ENCODE measurements at regions not wholly inside any gene's neighbourhood (a gene's known extent, or its start where the extent isn't known, plus 50 kb on each side); places are given as distances from the start of the nearest gene placed in this dataset.
"Not testable (repeated sequence)": the region's sequence is repeated elsewhere in the genome, so short reads cannot be mapped to it uniquely, and the experiment has no call there.

GRCh38 chrX:112935029-112935428 is 94.4 kb upstream of the AMOT start:
- DNase-seq (ENCODE audit: low read depth in 2 of 2): no peak

GRCh38 chrX:112931900-112932299 is 91.3 kb upstream of the AMOT start:
- no peak for DNase-seq (ENCODE audit: low read depth in 2 of 2)

GRCh38 chrX:112931478-112931877 is 90.8 kb upstream of the AMOT start:
- no peak for DNase-seq (ENCODE audit: low read depth in 2 of 2)

- DNase-seq (ENCODE audit: low read depth in 2 of 2): not testable (repeated sequence)
Observed at GRCh38 chrX:112923381-112923780, 82.8 kb upstream of the AMOT start.

- no peak for DNase-seq (ENCODE audit: low read depth in 2 of 2)
Observed at GRCh38 chrX:112913807-112914206, 73.2 kb upstream of the AMOT start.

- DNase-seq (ENCODE audit: low read depth in 2 of 2): no peak
Observed at GRCh38 chrX:112910418-112910817, 69.8 kb upstream of the AMOT start.

- no peak for DNase-seq (ENCODE audit: low read depth in 2 of 2)
Observed at GRCh38 chrX:112901869-112902725, 61.5 kb upstream of the AMOT start.

GRCh38 chrX:112896051-112896450 is 55.4 kb upstream of the AMOT start:
- DNase-seq (ENCODE audit: low read depth in 2 of 2): no peak

Measured in lung microvascular endothelial cell (primary cell).